Activated CD4-positive, alpha-beta T cell treated with anti-CD3 and anti-CD28 coated beads for 24 hours (primary cell): ENCODE measurements at regions not wholly inside any gene's neighbourhood (a gene's known extent, or its start where the extent isn't known, plus 50 kb on each side); places are given as distances from the start of the nearest gene placed in this dataset.

Experiments used
- DNase-seq, 2 donors: peaks; one replicate each; pipeline ENCODE4 v3.0.0-alpha.2; 2020; ENCODE audit warnings: low read depth in 2 of 2

DNA sequence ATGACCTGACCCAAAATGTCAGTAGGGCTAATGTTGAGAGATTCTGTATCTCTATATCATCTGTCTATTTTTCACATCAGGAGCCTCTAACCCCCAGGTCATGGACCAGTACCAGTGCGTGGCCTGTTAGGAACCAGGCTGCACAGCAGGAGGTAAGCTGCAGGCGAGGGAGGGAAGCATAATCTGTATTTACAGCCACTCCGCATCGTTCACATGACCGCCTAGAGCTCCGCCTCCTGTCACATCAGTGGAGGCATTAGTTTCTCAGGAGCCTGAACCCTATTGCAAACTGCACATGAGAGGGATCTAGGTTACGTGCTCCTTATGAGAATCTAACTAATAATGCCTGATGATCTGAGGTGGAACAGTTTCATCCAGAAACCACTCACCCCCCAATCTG is 180.6 kb downstream of the RDH14 start:
- DNase-seq, result no peak

DNA sequence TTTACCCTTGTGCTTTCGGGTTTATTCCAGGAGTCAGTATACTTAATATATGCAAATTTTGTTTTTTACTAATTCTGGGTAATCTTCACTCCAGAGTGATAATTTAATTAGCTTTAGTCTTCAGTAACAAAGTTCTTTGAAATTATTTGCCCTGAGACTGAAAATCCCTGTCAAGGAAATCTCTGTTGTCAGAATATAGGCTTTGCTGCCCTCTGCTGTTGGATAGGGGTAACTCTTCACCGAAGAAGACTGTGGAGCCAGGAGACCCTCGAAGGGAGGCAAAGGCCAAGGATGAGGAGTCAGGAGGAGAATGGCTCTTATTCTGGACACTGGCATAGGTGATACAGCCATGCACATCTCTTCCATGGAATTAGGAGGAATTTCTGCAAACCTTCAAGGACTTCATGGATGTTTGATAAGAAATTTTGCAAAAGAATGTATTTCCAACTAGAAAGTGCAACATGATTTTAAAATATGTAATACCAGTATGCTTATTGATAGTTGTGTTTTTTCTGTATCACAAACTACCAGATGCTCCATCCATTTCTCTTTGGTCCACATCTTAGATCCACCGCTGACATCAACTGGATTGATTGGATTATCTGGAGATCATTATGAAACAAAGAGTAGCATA is 182.3 kb downstream of the RDH14 start:
- DNase-seq, result no peak

DNA sequence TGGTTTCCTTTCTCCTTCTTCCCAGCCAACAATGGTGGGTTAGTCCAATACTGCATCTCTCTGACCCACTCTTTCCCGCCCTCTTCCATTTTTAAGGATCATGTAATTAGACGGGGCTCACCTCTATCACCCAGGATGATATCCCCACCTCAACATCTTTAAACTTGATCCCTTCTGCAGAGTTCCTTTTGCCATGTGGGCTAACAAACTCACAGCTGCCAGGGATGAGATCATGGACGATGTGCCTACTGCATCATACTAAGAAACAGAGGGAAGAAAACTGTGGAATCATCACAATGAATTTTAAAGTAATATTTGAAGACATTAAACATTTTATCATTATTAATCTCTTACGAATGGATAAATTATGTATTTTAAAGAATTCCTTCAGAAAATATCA is 183.5 kb downstream of the RDH14 start:
- no peak for DNase-seq

DNA sequence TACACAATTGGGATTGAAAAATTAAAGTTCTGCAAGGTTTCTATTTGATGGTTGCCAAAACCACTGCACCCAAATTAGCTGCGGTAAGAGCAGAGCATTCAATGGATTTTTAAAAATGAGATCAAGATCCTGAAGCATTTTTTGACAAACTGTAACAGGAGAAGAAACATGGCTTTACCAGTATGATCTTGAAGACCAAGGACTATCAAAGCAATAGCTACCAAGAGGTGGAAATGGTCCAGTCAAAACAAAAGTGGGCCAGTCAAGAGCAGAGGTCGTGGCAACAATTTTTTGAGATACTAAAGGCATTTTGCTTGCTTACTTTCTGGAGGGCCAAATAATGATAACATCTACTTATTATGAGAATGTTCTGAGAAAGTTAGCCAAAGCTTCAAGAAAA is 186.8 kb downstream of the RDH14 start:
- DNase-seq, result no peak

DNA sequence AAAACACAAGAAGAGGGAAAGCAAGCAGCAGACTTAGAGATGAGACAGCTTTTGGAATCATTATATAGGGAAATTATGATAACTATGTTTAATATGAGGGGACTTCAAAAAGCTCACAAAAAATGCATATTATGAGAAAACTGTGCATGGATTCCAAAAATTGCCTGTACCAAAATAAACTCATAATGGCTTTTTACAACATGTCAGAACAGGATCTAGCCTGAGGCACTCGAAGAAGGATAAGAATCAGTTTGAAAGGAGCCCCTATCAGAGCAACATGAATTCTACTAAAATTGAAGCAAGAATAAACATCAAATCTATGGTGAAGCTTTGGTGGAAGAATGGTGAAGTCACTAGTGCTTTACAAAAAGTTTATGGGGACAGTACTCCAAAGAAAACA is 187.4 kb downstream of the RDH14 start:
- no peak for DNase-seq

DNA sequence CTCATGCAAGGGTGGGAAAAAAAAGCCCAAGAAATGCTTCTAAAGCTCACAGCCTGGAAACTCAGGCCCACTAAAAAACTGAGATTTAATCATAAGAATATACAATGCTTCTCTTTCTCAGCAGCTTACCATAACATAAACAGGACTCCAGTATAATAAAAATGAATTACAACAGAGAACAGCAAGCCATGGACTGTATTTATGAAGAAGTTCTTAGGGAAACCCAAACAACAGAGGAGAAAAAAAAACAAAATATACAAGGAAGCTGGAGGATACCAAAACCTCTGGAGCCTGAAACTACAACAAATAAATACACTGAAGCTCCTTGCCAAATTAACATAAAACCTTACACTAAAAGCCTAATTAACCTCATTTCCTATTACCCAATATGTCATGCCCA is 187.8 kb downstream of the RDH14 start:
- no peak for DNase-seq

DNA sequence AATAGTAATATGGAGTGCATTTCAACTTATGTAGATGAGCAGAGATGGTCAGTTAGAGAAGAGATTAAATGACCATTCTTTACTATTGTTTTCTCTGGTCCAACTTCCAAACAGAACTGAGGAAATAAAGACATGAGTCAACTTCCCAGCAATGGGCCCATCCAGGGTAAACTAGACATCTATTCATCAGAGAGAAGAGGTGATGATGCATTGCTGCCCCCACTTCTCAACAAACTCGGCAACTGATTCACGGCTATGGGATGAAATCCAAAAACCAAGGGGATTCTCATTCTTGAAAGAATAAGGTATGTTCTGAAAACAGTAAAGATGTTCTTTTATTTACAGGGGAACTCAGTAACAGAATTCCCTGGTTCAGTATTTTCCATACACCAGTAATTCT is 190.7 kb downstream of the RDH14 start:
- DNase-seq, result no peak

DNA sequence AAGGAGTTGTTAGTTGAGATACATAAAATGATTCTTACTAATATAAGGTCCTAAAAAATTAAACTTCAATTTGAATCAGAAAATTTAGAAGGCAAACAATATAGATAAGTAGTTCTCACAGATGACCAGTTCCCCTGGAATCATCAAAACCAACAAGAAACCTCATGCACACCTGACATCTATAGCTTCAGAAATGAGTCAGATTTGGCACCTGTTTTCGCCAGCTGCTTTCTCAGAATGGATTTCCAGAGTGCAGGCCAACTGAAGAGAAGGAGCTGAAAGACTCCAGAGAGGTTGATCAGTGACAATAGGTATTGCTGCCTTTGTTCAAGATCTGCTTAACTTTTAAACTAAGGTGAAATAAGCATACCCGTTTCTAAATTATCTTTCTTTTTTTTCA is 192.4 kb downstream of the RDH14 start:
- no peak for DNase-seq

DNA sequence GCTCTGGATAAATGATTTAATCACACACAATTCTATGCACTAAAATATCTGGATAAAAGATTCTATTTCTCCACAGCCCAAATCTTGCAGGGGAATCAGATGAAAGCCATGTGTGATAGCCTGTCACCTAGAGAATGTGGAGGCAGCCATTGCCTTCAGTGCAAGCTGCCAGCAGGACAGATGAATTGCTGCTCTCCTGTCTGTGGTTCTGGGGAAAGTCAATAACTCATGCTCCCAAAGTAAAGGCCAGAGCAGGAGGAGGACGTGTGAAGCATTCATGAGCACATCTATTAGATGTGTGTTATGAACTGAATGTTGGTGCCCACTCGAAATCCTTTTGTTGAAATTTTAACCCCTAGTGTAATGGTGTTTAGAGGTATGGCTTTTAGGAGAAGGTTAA is 195.1 kb downstream of the RDH14 start:
- DNase-seq, result no peak

DNA sequence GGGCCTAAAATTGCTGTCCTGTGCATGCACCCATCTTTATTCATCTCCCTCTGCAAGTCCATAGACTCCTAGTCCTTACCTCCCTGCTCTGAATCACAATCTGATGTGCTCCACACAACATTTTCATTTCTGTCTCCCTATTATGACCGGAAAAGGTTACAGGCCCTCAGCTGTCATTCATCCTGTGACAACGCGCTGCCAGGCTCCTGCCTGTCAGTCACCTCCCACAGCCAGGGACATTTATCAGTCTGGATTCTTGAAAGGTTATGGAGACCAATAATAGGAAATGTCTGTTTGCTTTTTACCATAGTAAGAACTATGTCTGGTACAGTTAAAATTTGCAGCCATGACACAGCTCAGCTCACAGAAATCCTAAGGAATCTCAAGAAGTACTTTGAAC is 197.1 kb downstream of the RDH14 start:
- no peak for DNase-seq

DNA sequence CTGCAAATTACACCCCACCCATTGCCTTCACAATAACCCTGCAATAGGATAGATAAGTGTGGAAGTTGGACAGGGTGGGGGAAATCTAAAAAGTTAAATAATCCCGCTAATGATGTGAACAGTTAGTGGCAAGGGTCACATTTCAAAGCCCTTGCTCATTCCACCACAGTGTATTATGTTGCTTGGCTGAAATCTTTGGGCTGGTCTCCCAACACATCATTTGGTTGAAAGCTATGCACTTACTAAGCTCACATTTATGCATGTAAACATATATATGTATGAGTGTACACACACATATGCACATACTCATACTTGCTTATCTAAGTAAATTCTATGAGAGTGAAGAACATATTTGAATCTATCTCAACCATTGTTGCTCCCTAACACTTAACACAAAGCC is 197.8 kb downstream of the RDH14 start:
- DNase-seq, result no peak

DNA sequence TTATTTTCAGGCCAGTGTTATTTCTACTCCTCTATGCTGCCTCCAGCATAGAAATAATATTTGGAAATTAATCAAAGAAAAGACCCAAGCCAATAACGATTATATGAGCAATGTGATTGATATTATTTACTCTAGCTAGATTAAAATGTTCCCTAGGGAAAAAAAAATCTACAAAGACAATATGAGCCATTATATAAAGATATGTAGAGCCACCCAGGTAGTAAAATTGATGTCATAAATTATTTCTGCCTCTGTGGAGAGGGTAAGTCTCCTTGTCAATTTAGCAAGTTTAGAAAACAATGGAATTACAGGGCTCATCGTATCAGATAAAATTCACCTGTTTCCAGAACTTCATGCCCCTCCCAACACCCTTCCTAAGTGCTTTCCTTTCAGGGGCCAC is 202.9 kb downstream of the RDH14 start:
- DNase-seq, result no peak

DNA sequence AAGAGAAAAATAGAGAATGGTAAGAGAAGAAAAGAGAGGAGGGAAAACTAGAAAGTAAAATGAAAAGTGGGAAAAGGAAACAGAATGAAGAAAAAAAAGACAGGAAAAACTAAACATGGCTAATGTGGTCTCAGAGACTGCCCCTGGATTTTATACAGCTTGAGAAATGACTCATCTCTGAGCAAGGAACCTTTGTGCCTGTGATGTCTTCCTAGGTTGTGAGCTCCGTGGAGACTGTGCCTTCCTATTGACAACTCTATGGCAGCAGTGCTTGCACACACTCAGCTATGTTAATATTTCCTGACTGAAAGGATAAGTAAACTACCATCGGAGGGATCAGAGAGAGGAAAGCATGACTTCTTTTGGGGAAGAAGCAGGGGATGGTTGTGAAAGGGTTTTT is 203.8 kb downstream of the RDH14 start:
- no peak for DNase-seq

DNA sequence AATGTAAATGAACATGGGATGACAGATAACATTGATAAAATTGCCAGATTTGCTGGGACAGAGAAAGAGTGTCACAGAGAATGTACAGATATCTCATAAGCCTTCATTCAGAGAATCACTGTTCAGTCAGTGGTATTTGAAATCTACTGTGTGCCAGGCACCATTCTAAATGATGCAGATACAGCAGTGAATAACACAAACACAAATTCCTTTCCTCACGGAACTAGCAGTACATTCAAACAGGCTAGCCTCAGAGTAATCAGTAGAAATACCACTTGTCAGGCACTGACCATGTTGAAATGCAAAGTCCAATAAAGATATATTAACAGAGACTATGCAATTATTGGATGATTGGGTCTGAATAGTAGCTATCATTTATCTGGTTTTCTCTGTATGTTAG is 211.0 kb downstream of the RDH14 start:
- DNase-seq, result no peak

DNA sequence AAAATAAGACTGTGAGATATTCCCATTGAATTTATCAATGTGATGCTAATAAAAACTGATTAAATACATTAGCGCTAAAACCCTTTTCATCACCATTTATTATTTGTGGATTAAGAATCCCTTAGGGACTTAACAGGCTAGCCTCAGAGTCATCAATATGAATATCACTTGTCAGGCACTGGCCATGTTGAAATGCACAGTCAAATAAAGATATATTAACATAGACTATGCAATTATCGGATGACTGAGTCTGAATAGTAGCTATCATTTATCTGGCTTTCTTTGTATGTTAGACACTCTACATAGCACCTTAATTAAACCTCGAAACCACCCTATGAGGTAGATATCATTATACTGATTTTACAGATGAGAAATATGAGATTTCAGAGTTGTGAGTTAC is 213.6 kb downstream of the RDH14 start:
- no peak for DNase-seq

DNA sequence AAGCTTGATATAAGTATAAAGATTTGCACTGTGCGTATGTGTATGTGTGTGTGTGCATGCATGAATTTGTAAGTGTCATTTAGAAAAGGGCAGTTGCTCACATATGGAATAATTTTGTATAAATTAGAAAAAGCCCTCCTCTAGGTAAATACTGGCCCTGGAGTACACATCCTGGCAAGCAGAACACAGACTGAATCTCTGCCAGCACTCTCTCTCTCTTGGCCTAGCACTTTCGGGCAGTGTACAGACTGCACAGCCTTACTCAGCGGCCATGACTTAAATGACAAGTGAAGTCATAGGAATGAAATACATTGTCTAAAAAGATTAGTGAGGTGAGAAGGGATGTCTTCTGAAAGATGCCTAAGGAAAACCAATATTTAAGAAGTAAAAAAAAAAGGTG is 214.1 kb downstream of the RDH14 start:
- DNase-seq, result no peak

DNA sequence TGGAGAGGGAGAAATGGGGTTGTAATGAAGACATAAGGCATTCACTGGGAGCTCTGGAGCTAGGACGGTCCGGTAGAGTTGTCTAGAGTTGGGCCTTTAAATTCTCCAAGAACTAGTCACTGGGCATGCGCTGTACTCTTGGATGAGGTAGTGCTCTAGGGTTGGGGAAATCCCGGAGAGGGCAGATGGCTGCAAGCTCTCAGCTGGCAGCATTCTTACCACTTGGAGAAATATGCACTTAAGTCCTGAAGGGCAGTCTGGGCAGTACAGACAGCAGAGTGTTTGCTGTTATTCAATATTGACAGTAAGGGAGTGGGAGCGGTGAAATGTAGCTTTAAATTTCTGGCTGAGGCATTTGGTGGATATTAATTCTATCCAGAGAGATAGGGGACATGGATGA is 214.6 kb downstream of the RDH14 start:
- no peak for DNase-seq

DNA sequence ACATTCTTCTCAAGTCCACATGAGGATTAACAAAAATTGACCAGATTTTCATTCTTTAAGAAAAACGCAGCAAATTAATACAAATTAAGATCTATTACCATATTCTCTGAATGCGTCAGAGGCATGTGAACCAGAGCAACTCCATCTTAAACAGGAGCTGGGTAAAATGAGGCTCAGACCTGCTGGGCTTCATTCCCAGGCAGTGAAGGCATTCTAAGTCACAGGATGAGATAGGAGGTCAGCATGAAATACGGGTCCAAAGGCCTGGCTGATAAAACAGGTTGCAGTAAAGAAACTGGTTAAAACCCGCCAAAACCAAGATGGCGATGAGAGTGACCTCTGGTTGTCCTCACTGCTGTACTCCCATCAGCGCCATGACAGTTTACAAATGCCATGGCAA is 217.6 kb downstream of the RDH14 start:
- no peak for DNase-seq

DNA sequence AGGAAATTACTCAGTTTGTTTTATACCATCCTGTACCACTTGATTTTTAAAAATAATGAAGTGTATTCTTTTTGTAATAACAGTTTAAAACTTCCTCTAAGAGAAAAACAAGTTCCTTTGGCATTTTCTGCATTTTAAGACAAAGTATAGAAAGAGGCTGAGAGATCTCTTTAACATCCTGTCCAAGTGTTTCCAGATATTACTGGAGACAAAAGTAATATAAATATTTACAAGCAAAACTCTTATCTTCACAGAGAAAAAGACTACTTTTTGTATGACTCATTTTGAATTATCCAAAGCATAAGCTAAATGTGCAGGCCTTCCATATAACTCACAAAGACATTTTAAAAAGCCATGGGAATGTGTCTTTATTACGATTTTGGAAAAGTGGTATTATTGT is 221.1 kb downstream of the RDH14 start:
- DNase-seq, result no peak

DNA sequence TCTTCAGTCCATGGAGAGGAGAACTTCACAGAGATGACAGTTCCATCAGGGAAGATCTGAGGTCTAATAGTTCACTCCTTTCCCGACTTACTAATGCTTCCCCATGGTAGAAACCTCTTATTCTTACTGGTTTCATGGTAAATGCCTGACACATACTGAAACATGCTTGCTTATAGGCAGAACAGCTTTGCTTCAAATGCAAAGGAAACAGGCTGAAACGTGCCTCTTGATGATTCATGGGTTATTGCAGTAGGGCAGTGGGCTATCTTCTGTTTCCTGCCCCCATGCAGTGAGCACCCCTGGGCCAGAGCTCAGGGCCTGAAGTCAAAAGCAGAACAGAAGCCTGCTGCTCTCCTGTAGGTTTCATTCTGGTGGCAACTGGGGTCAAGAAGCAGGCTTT is 223.5 kb downstream of the RDH14 start:
- DNase-seq, result no peak

DNA sequence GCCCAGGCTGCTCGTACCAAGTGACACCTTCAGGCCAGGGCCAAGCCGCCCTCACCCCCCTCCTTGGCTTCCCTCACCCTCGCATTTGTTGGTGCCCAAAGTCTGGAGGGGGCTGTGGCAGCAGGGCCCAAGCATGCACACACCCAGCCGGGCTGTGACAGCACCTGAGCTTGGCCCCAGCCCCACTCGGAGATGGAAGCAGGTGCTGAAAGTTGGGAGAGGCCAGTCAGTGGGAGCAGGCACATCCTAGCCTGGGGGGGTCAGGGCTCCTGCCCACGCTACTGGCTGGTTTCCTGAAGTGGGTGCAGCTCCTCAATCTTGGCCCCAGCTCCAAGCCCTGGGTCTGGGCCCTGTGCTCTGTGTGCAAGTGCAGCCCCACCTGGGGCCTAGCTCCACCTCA is 228.0 kb downstream of the RDH14 start:
- DNase-seq, result no peak

DNA sequence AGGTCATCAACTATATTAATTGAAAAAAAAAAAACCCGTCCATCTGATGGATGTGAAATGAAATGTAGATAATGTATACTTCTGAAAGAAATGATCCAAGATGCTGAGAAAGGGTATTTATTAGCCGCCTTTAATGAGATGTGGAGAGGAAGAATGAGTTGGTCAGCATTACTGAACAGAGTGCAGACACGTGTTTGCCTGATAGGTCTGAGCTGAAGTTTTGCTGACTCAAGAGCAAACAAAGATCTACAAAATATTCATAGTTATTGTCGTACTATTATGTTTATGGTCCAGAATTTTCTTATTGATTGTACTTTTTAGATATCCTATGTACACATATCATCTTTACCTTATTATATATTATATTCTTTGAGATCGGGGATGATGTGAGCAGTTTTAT is 235.3 kb downstream of the RDH14 start:
- no peak for DNase-seq

DNA sequence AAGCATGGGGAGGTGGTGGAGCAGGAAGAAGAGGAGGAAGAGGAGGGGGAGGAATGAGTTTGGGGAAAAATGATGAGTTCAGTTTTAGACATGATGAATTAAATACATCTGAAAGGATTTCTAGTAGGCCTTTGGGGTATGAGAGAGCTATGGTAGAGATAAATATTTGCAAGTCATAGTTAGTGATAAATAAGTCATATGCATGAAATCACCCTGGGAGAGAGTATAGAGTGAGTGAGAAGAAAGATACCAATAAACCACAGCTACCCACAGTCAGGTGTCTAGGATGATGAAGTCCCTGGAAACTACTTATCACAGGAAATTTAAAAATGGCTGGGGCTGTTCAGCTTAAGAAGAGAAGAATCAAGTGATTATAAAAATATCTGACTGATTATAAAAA is 240.5 kb downstream of the RDH14 start:
- no peak for DNase-seq

DNA sequence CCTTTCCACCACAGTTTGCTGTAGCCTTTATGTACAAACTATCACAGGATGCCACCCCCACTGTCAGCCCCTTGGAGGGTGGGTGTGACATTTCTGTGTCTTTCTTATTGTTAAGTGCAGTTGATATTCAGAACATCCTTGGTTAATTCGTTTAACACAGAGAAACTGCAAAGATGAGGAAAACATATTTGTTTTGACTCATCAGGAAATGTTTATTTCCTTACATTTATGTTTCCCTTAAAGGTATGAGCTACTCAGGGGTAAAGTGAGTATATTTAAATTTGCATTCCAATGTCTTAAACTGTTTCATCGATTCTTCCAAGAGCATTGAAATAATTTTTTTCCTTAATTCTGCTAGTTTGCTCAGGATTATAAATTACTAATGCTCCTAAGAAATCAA is 243.4 kb downstream of the RDH14 start:
- no peak for DNase-seq

DNA sequence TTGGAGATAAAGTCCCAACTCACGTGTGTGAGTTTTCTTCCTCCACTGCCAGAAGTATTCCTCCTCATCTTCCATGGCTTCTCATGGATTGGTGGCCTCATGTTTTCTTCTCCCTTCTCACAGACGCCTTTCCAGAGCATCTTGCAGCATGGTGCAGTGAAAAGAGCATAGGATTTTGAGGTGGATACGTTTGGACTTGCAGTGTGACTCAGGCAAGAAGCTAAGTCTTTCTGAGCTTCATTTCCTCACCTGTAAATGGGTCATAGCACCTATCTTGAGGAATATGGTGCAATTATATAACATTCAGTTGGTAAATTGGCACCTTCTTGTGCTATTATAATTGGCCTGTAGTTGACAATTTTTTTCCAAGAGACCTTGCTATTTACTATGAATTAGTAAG is 247.6 kb downstream of the RDH14 start:
- DNase-seq, result no peak
